Activated CD8-positive, alpha-beta memory T cell treated with anti-CD3 and anti-CD28 coated beads, Interleukin-2, amount 10 ng/mL, durations not matched to agents 7 days and 5 days (primary cell): ENCODE measurements at regions not wholly inside any gene's neighbourhood (a gene's known extent, or its start where the extent isn't known, plus 50 kb on each side); places are given as distances from the start of the nearest gene placed in this dataset.

Source experiments
- ATAC-seq: fragments of 150-1000 bp; cut with Tn5 transposase; one replicate; pipeline ENCODE4 v1.10.0; 2021; ENCODE audit warnings: moderate library complexity
- CTCF ChIA-PET: fragments of 350-600 bp; sonication (Branson Sonifier 250); formaldehyde crosslinking; loops from one replicate; lab custom pipeline; 2021; ENCODE audit warnings: antibody characterized with exemption; lab: Charles Lee
- DNase-seq: peaks from one replicate; pipeline ENCODE4 v3.0.0-alpha.2; 2020
- H3K27ac Mint-ChIP-seq: one replicate; pipeline ENCODE4 v1.8.0; 2021; ENCODE audit warnings: mild to moderate bottlenecking, mixed read lengths
- H3K27me3 Mint-ChIP-seq: one replicate; pipeline ENCODE4 v1.8.0; 2021; ENCODE audit warnings: mixed read lengths
- H3K36me3 Mint-ChIP-seq: one replicate; pipeline ENCODE4 v1.8.0; 2021; ENCODE audit warnings: mild to moderate bottlenecking, mixed read lengths
- H3K4me1 Mint-ChIP-seq: one replicate; pipeline ENCODE4 v1.8.0; 2021; ENCODE audit warnings: mixed read lengths
- H3K4me3 Mint-ChIP-seq: one replicate; pipeline ENCODE4 v1.8.0; 2021; ENCODE audit warnings: mild to moderate bottlenecking, moderate library complexity, mixed read lengths
- H3K9me3 Mint-ChIP-seq: one replicate; pipeline ENCODE4 v1.8.0; 2022; ENCODE audit warnings: low read depth, mixed read lengths

GRCh38 chr18:71942433-71942832, 601.7 kb downstream of the CBLN2 start:
- ATAC-seq (no peak), DNase-seq (no peak)
- CTCF ChIA-PET: no interaction called here
- no peaks in the 10 kb centered on the region for H3K36me3 Mint-ChIP-seq
- no peak overlapping the region for H3K27ac Mint-ChIP-seq
- no peaks in the 10 kb centered on the region for H3K9me3 Mint-ChIP-seq
- no peaks in the 10 kb centered on the region for H3K4me1 Mint-ChIP-seq
- no peaks in the 10 kb centered on the region for H3K27me3 Mint-ChIP-seq
- H3K4me3 Mint-ChIP-seq: no peak overlapping the region

DNA sequence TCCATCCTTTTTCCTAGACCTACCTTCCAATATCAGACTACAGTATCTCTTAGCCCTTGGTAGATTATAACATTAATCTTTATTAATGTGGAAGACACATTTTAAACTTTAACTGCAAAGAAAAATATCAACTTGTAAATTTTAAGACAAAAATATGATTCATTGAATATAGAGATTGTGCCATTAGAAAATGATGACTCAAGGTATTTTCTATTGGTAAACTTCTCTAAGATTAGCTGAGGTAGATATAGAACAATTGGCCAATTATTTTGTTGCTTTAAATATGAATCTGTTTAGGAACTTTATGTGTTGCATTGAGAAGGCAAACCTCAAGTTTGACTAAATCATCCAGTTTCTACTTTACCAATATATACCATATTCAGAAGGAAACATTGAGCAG, 604.7 kb downstream of the CBLN2 start:
- Mint-ChIP-seq H3K27me3 (no peaks in the 10 kb centered on the region), H3K4me3 (no peak overlapping the region), H3K9me3 (no peaks in the 10 kb centered on the region), H3K4me1 (no peaks in the 10 kb centered on the region), H3K27ac (no peak overlapping the region), H3K36me3 (no peaks in the 10 kb centered on the region)
- no peak for ATAC-seq
- no peak for DNase-seq
- CTCF ChIA-PET: no interaction called here

GRCh38 chr18:71936744-71937143, 607.4 kb downstream of the CBLN2 start:
- CTCF ChIA-PET: no interaction called here
- Mint-ChIP-seq H3K27me3 (no peaks in the 10 kb centered on the region), H3K4me1 (no peaks in the 10 kb centered on the region), H3K4me3 (no peak overlapping the region), H3K9me3 (no peaks in the 10 kb centered on the region), H3K36me3 (no peaks in the 10 kb centered on the region), H3K27ac (no peak overlapping the region)
- ATAC-seq: no peak
- DNase-seq: no peak

- no peak overlapping the region for H3K4me3 Mint-ChIP-seq
- no peaks in the 10 kb centered on the region for H3K36me3 Mint-ChIP-seq
- CTCF ChIA-PET: no interaction called here
- no peaks in the 10 kb centered on the region for H3K4me1 Mint-ChIP-seq
- no peaks in the 10 kb centered on the region for H3K27me3 Mint-ChIP-seq
- DNase-seq (no peak), ATAC-seq (no peak)
- no peak overlapping the region for H3K27ac Mint-ChIP-seq
- peaks cover 14% of the 10 kb centered on the region for H3K9me3 Mint-ChIP-seq
Observed at GRCh38 chr18:71919211-71919610, 624.9 kb downstream of the CBLN2 start.

- ATAC-seq (no peak), DNase-seq (no peak)
- no peaks in the 10 kb centered on the region for H3K36me3 Mint-ChIP-seq
- no peaks in the 10 kb centered on the region for H3K27me3 Mint-ChIP-seq
- peaks cover 11% of the 10 kb centered on the region for H3K9me3 Mint-ChIP-seq
- H3K4me3 Mint-ChIP-seq: no peak overlapping the region
- no peak overlapping the region for H3K27ac Mint-ChIP-seq
- H3K4me1 Mint-ChIP-seq: no peaks in the 10 kb centered on the region
- CTCF ChIA-PET: no interaction called here
Observed at GRCh38 chr18:71913641-71914040, 630.5 kb downstream of the CBLN2 start.

GRCh38 chr18:71902482-71902881, 641.7 kb downstream of the CBLN2 start:
- CTCF ChIA-PET: no interaction called here
- no peaks in the 10 kb centered on the region for H3K4me1 Mint-ChIP-seq
- H3K36me3 Mint-ChIP-seq: no peaks in the 10 kb centered on the region
- peaks cover 12% of the 10 kb centered on the region for H3K9me3 Mint-ChIP-seq
- no peak for DNase-seq
- no peak overlapping the region for H3K4me3 Mint-ChIP-seq
- no peak for ATAC-seq
- H3K27me3 Mint-ChIP-seq: no peaks in the 10 kb centered on the region
- no peak overlapping the region for H3K27ac Mint-ChIP-seq

DNA sequence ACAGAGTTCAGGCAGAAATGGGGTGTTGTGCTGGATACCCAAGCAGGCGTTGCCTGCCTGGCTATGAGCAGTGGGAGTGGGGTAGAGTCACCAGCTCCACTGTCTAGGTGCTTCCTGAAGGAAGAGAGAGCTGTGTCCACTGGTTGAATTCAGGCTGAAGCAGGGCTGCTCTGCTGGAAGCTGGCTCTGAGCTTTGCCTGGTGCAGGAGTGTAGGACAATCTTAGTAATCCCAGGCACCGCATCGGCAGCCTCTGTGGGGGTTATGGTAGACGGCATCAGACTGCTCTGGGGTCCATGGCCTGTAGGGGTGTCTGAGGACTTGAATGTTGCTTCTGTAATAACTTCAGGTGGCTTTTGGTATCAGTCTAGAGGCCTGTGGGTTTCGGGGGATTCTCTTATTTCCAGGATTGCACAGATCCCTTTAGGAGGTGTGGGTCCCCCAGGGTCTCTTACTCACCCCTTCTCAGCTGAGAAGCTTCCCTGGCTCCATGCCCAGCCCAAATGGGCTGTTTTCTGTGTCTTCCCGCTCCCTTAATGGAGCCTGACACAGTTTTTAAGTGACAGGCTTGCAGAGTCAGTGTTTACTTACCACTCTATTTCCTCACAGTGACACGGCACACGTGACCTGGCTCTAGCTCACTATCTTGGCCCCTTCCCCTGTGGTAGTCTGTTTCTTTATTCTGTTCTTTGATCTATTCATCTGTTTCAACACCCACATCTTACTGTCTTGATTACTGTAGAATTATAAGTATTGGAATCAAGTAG, 644.3 kb downstream of the CBLN2 start:
- Mint-ChIP-seq H3K27ac (no peak overlapping the region), H3K4me1 (no peaks in the 10 kb centered on the region), H3K27me3 (no peaks in the 10 kb centered on the region), H3K4me3 (no peak overlapping the region), H3K9me3 (peaks cover 17% of the 10 kb centered on the region), H3K36me3 (no peaks in the 10 kb centered on the region)
- no peak for ATAC-seq
- no peak for DNase-seq
- CTCF ChIA-PET: no interaction called here

DNA sequence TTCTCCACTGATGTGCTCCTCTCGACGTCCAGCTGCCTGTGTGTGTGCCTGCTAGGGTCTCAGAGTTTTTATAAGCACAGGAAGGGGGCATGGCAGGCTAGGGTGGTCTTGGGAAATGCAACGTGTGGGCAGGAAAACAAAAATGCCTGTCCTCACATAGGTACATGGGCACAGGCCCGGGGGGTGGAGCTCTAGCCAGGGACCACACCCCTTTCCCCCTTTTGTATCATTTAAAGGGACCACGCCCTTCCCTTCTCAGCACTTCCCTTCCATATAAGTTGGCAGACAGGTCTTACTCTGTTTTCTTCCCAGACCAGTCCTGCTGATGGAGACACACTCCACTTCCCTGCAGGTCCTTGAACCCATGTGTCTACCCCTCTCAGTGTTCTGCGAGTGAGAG, 645.0 kb downstream of the CBLN2 start:
- ATAC-seq (no peak), DNase-seq (no peak)
- no peak overlapping the region for H3K27ac Mint-ChIP-seq
- H3K4me3 Mint-ChIP-seq: no peak overlapping the region
- no peaks in the 10 kb centered on the region for H3K27me3 Mint-ChIP-seq
- H3K36me3 Mint-ChIP-seq: no peaks in the 10 kb centered on the region
- peaks cover 21% of the 10 kb centered on the region for H3K9me3 Mint-ChIP-seq
- CTCF ChIA-PET: no interaction called here
- no peaks in the 10 kb centered on the region for H3K4me1 Mint-ChIP-seq

DNA sequence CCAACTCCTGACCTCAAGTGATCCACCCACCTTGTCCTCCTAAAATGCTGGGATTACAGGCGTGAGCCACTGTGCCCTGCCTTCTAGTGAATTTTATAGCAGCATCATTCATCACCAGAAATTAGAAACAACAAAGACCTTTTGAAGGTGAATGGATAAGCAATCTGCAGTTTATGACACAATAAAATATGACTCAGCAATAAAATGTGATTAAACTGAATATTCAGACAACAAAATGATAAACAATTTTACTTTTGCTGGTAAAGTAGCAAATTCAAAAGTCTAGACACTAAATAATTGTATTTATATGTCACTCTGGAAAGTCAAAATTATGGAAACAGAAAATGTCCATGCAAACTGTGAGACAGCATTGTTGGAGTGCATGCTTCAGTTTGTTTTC, 656.6 kb downstream of the CBLN2 start:
- CTCF ChIA-PET: no interaction called here
- no peak for ATAC-seq
- Mint-ChIP-seq H3K4me3 (no peak overlapping the region), H3K27ac (no peak overlapping the region), H3K9me3 (peaks cover 7% of the 10 kb centered on the region), H3K27me3 (no peaks in the 10 kb centered on the region), H3K4me1 (no peaks in the 10 kb centered on the region), H3K36me3 (no peaks in the 10 kb centered on the region)
- no peak for DNase-seq

DNA sequence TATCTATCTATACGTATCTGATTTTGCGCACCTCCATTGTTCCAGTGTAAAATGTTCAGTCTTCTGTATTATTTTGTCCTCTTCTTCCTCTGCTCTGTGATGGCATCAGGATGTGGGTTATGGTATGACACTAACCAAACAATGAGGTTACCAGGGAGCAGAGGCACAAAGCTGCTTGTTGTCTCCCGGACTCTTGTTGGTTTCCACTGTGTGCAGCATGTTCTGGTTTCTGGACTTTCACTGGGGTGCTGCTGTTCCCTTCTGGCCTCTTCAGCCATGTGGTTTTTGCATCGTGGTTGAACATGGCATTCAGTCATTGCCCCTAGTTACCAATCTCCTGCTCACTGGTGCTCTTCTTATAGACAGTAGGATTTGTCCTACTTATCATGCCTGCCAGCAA, 665.9 kb downstream of the CBLN2 start:
- Mint-ChIP-seq H3K27ac (no peak overlapping the region), H3K27me3 (no peaks in the 10 kb centered on the region), H3K4me1 (no peaks in the 10 kb centered on the region), H3K36me3 (no peaks in the 10 kb centered on the region), H3K9me3 (peaks cover 16% of the 10 kb centered on the region), H3K4me3 (no peak overlapping the region)
- no peak for DNase-seq
- CTCF ChIA-PET: no interaction called here
- no peak for ATAC-seq

- H3K4me3 Mint-ChIP-seq: no peak overlapping the region
- no peaks in the 10 kb centered on the region for H3K36me3 Mint-ChIP-seq
- H3K27me3 Mint-ChIP-seq: no peaks in the 10 kb centered on the region
- no peak for ATAC-seq
- CTCF ChIA-PET: no interaction called here
- H3K27ac Mint-ChIP-seq: no peak overlapping the region
- no peak for DNase-seq
- peaks cover 9% of the 10 kb centered on the region for H3K9me3 Mint-ChIP-seq
- H3K4me1 Mint-ChIP-seq: no peaks in the 10 kb centered on the region
Observed at GRCh38 chr18:71873695-71874094, 670.4 kb downstream of the CBLN2 start.

GRCh38 chr18:71865888-71866287, 678.3 kb downstream of the CBLN2 start:
- CTCF ChIA-PET: no interaction called here
- Mint-ChIP-seq H3K27me3 (no peaks in the 10 kb centered on the region), H3K27ac (no peak overlapping the region), H3K9me3 (no peaks in the 10 kb centered on the region), H3K4me1 (no peaks in the 10 kb centered on the region), H3K36me3 (no peaks in the 10 kb centered on the region), H3K4me3 (no peak overlapping the region)
- DNase-seq (no peak), ATAC-seq (no peak)

DNA sequence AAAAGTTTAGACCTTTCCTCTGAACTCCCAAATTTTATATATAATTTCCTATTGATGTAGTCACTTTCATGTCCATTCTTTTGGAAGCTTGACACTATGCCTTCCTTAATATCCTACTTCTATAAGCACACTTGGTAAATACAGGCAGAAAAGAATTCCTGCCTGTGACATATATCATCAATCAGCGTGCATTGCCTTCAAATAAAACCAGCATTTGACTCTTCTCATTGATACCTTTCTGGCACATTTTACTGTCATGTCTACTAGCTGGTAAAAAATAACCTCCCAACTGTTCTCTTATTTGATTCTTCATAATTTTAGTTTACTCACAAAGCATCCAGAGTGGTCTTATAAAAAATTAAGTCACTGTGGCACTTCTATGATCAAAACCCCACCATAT, 693.5 kb downstream of the CBLN2 start:
- H3K9me3 Mint-ChIP-seq: peaks cover 26% of the 10 kb centered on the region
- DNase-seq (no peak), ATAC-seq (no peak)
- no peak overlapping the region for H3K4me3 Mint-ChIP-seq
- H3K27me3 Mint-ChIP-seq: no peaks in the 10 kb centered on the region
- no peak overlapping the region for H3K27ac Mint-ChIP-seq
- H3K36me3 Mint-ChIP-seq: no peaks in the 10 kb centered on the region
- CTCF ChIA-PET: no interaction called here
- no peaks in the 10 kb centered on the region for H3K4me1 Mint-ChIP-seq

DNA sequence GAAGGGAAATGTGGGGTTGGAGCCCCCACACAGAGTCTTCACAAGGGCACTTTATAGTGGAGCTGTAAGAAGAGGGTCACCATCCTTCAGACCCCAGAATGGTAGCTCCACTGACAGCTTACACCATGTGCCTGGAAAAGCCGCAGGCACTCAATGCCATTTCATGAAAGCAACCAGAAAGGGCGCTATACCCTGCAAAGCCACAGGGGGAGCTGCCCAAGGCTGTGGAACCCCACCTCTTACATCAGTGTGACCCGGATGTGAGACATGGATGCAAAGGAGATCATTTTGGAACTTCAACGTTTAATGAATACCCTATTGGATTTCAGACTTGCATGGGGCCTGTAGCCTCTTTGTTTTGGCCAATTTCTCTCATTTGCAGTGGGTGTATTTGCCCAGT, 694.7 kb downstream of the CBLN2 start:
- H3K27ac Mint-ChIP-seq: no peak overlapping the region
- CTCF ChIA-PET: no interaction called here
- H3K4me3 Mint-ChIP-seq: no peak overlapping the region
- no peaks in the 10 kb centered on the region for H3K4me1 Mint-ChIP-seq
- H3K36me3 Mint-ChIP-seq: no peaks in the 10 kb centered on the region
- no peak for DNase-seq
- no peaks in the 10 kb centered on the region for H3K27me3 Mint-ChIP-seq
- ATAC-seq: no peak
- peaks cover 24% of the 10 kb centered on the region for H3K9me3 Mint-ChIP-seq

DNA sequence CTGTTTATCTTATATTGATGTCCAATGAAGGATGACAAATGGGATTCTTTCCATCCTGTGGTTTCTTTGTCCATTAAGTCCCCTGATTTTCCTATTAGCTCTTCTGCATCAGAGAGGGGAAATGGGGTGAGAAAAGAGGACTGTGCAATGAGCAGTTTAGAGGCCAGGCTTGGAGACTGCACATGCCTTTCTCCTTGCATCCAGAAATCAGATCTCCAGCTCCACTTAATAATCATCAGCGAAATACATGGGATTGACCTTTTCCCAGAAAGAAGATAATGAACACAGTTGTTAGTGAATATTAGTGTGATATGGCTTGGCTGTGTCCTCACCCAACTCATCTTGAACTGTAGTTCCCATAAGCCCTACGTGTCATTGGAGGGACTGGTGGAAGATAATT, 697.4 kb downstream of the CBLN2 start:
- peaks cover 17% of the 10 kb centered on the region for H3K9me3 Mint-ChIP-seq
- H3K36me3 Mint-ChIP-seq: no peaks in the 10 kb centered on the region
- no peak overlapping the region for H3K4me3 Mint-ChIP-seq
- CTCF ChIA-PET: no interaction called here
- no peaks in the 10 kb centered on the region for H3K27me3 Mint-ChIP-seq
- DNase-seq: no peak
- no peak overlapping the region for H3K27ac Mint-ChIP-seq
- H3K4me1 Mint-ChIP-seq: no peaks in the 10 kb centered on the region
- ATAC-seq: no peak
